ENCODE measurements at regions not wholly inside any gene's neighbourhood (a gene's known extent, or its start where the extent isn't known, plus 50 kb on each side); places are given as distances from the start of the nearest gene placed in this dataset.

DNA sequence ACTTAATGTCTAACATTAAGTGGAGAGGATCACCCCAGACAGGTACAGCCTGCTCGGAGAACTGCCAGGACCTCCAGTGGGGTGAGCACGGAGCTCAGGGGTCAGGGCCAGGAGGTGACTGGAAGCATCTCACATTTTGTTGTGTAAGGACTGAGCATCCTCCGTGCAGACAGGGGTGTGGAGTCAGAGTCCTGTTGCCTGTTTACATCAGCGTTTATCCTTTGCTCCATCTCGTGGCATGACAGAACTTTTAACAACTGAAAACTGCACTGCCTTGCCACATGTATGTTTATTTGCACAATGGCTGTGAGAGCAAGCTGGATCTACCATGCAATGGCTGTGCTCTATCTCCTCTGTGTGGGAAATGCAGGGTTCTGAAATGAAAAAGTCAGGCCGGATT, 175.4 kb upstream of the AKR1E2 start:
- TF ChIP-seq, protein P1, sequence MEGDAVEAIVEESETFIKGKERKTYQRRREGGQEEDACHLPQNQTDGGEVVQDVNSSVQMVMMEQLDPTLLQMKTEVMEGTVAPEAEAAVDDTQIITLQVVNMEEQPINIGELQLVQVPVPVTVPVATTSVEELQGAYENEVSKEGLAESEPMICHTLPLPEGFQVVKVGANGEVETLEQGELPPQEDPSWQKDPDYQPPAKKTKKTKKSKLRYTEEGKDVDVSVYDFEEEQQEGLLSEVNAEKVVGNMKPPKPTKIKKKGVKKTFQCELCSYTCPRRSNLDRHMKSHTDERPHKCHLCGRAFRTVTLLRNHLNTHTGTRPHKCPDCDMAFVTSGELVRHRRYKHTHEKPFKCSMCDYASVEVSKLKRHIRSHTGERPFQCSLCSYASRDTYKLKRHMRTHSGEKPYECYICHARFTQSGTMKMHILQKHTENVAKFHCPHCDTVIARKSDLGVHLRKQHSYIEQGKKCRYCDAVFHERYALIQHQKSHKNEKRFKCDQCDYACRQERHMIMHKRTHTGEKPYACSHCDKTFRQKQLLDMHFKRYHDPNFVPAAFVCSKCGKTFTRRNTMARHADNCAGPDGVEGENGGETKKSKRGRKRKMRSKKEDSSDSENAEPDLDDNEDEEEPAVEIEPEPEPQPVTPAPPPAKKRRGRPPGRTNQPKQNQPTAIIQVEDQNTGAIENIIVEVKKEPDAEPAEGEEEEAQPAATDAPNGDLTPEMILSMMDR (conservative IDR thresholded peaks at IDR 0.05; ENCODE audit: low read depth, low read length), result no peak
- TF ChIP-seq EZH2 (IDR thresholded peaks at IDR 0.05; ENCODE audit: low read length, unreplicated experiment) (no peak), EZH2phosphoT487 (IDR thresholded peaks at IDR 0.05; ENCODE audit: borderline replicate concordance, low read length) (no peak)

Measured in PC-3 (cell line).